GM23338 (cell line): ENCODE measurements at regions not wholly inside any gene's neighbourhood (a gene's known extent, or its start where the extent isn't known, plus 50 kb on each side); places are given as distances from the start of the nearest gene placed in this dataset.

Experiments used
- ATAC-seq: fragments of 200-7000 bp; cut with Tn5 transposase; 3 replicates; pipeline ENCODE4 v1.9.1; 2020
- DNase-seq: peaks from one replicate; pipeline ENCODE4 v3.0.0-alpha.2; 2015; ENCODE audit warnings: low spot score
- H2AFZ ChIP-seq: fragments of 200-600 bp; sonication (generic); 2 replicates; pipeline ENCODE4 v1.8.0; 2016; ENCODE audit warnings: antibody characterized with exemption, mild to moderate bottlenecking, moderate library complexity
- H3F3A ChIP-seq: fragments of 200-600 bp; sonication (generic); replicated peaks from 2 replicates; pipeline ENCODE4 v1.8.0; 2017; ENCODE audit warnings: antibody characterized with exemption, mixed run types, low read depth
- H3K27ac ChIP-seq: fragments of 200-600 bp; sonication (generic); 2 replicates; pipeline ENCODE4 v1.6.1; 2016; ENCODE audit warnings: low read depth
- H3K27me3 ChIP-seq: fragments of 200-600 bp; sonication (generic); 2 replicates; pipeline ENCODE4 v1.8.0; 2016; ENCODE audit warnings: mild to moderate bottlenecking, mixed run types, moderate library complexity; ENCODE audit not compliant: insufficient read depth
- H3K36me3 ChIP-seq: fragments of 200-600 bp; sonication (generic); 2 replicates; pipeline ENCODE4 v1.8.0; 2016; ENCODE audit warnings: mild to moderate bottlenecking; ENCODE audit not compliant: insufficient read depth
- H3K4me1 ChIP-seq: fragments of 200-600 bp; sonication (generic); 2 replicates; pipeline ENCODE4 v1.8.0; 2016; ENCODE audit warnings: mild to moderate bottlenecking, moderate library complexity; ENCODE audit not compliant: insufficient read depth
- H3K4me2 ChIP-seq: fragments of 200-600 bp; sonication (generic); 2 replicates; pipeline ENCODE4 v1.7.1; 2017; ENCODE audit warnings: mixed run types
- H3K4me3 ChIP-seq: fragments of 200-600 bp; sonication (generic); 2 replicates; pipeline ENCODE4 v1.6.1; 2016; ENCODE audit warnings: mixed run types
- H3K79me2 ChIP-seq: fragments of 200-600 bp; sonication (generic); replicated peaks from 2 replicates; pipeline ENCODE4 v1.8.0; 2017; ENCODE audit warnings: mild to moderate bottlenecking; ENCODE audit not compliant: insufficient read depth
- H3K9me2 ChIP-seq: fragments of 200-600 bp; sonication (generic); 2 replicates; pipeline ENCODE4 v1.8.0; 2017; ENCODE audit not compliant: insufficient read depth
- H4K20me1 ChIP-seq: fragments of 200-600 bp; sonication (generic); replicated peaks from 2 replicates; pipeline ENCODE4 v1.8.0; 2017; ENCODE audit warnings: mild to moderate bottlenecking; ENCODE audit not compliant: insufficient read depth
- H3K27ac Mint-ChIP-seq: 2 replicates; pipeline ENCODE4 v1.8.0; 2020; ENCODE audit warnings: inconsistent platforms, mild to moderate bottlenecking, moderate library complexity, mixed read lengths
- H3K27me3 Mint-ChIP-seq: 3 replicates; pipeline ENCODE4 v1.8.0; 2022; ENCODE audit warnings: low read depth, mild to moderate bottlenecking, moderate library complexity, mixed read lengths, inconsistent platforms; ENCODE audit not compliant: insufficient read depth, poor library complexity
- H3K36me3 Mint-ChIP-seq: 3 replicates; pipeline ENCODE4 v1.8.0; 2021; ENCODE audit warnings: low read depth, mild to moderate bottlenecking, inconsistent platforms, moderate library complexity, mixed read lengths
- H3K4me1 Mint-ChIP-seq: 3 replicates; pipeline ENCODE4 v1.8.0; 2020; ENCODE audit warnings: mild to moderate bottlenecking, inconsistent platforms, mixed read lengths
- H3K4me3 Mint-ChIP-seq: 3 replicates; pipeline ENCODE4 v1.8.0; 2021; ENCODE audit warnings: moderate library complexity, mild to moderate bottlenecking, inconsistent platforms, mixed read lengths
- H3K9me3 Mint-ChIP-seq: 3 replicates; pipeline ENCODE4 v1.8.0; 2020; ENCODE audit warnings: moderate library complexity, mild to moderate bottlenecking, inconsistent platforms, mixed read lengths
- CREB1 ChIP-seq: fragments of 250-450 bp; sonication (Bioruptor Pico); IDR thresholded peaks from 2 replicates; pipeline ENCODE4 v1.5.0; 2020; ENCODE audit warnings: low read depth, mild to moderate bottlenecking, moderate library complexity
- EZH2 ChIP-seq: fragments of 200-600 bp; sonication (generic); IDR thresholded peaks from one replicate; pipeline ENCODE4 v1.8.0; 2017; ENCODE audit warnings: antibody characterized with exemption, mild to moderate bottlenecking, low read depth; ENCODE audit not compliant: unreplicated experiment
- JUNB ChIP-seq: IDR thresholded peaks from one replicate; pipeline ENCODE4 v1.6.1; 2016; ENCODE audit warnings: antibody characterized with exemption; ENCODE audit not compliant: unreplicated experiment
- NANOG ChIP-seq: IDR thresholded peaks from 2 replicates; pipeline ENCODE4 v1.6.1; 2016; ENCODE audit warnings: antibody characterized with exemption, borderline replicate concordance
- POLR2AphosphoS5 ChIP-seq: IDR thresholded peaks from 2 replicates; pipeline ENCODE4 v1.6.1; 2016; ENCODE audit warnings: antibody characterized with exemption, low read depth
- ZNF114 ChIP-seq: fragments of 250-450 bp; sonication (Bioruptor Pico); IDR thresholded peaks from 2 replicates; pipeline ENCODE4 v1.5.0; 2020; ENCODE audit warnings: mild to moderate bottlenecking, moderate library complexity
- ZNF331 ChIP-seq: fragments of 250-450 bp; sonication (Bioruptor Pico); IDR thresholded peaks from 2 replicates; pipeline ENCODE4 v1.5.0; 2020; ENCODE audit warnings: low read depth, mild to moderate bottlenecking, moderate library complexity
- TF ChIP-seq, protein P1 (sequence below): IDR thresholded peaks from one replicate; pipeline ENCODE4 v1.6.1; 2018; ENCODE audit warnings: antibody characterized with exemption; ENCODE audit not compliant: unreplicated experiment
- TF ChIP-seq, protein P2 (sequence below): IDR thresholded peaks from 2 replicates; pipeline ENCODE4 v1.6.1; 2016; ENCODE audit warnings: antibody characterized with exemption
- TF ChIP-seq, protein P3 (sequence below): fragments of 250-450 bp; sonication (Bioruptor Pico); IDR thresholded peaks from 2 replicates; pipeline ENCODE4 v1.5.0; 2020; ENCODE audit warnings: mild to moderate bottlenecking, moderate library complexity

DNA sequence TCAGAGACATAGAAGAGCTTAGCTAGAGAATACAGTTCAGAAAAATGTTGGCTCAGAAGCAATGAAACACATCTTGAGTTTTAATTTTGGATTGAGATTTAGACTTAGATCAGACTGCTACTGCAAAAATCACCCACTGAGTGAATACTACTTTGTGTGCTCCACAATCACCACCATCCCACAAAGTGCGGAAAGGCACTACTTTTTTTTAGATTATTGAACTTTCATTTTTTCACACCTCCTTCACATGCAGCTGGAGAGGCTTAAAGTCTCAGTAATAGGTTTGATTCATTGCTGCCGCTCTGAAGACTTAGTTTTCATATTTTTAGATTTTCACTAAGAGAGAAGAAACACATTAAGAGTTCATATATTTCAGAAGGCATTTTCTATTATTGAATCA, 289.9 kb upstream of the PRR20A start:
- H3K27ac Mint-ChIP-seq, result no peak overlapping the region
- H3K36me3 ChIP-seq, result no peaks in the 10 kb centered on the region

DNA sequence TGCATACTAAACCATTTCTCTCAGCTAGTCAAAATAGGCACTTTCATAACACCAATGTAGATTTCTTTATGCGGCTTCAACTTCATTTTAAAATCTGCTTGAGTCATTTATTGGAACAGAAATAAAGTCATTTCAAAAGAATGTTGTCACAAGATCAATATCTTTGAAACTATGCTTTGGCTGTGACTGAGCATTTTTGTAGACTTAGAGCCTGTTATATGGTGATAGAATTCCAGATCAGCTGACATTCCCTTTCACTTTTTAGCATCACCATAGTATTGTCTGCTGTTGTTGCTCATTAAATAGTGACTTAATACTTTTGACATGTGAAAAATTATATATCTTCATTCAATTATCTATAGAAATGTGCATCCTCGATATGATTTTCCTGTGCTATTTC, 279.2 kb upstream of the PRR20A start:
- H3K36me3 ChIP-seq, result no peaks in the 10 kb centered on the region
- no peak overlapping the region for H3K4me3 Mint-ChIP-seq
- H3K27ac Mint-ChIP-seq, result no peak overlapping the region
- H3K4me3 ChIP-seq, result no peak overlapping the region
- H3K36me3 Mint-ChIP-seq, result no peaks in the 10 kb centered on the region
- H3K27ac ChIP-seq, result no peak overlapping the region
- no peaks in the 10 kb centered on the region for H3K4me1 ChIP-seq
- no peak overlapping the region for H3K4me2 ChIP-seq
- no peak overlapping the region for H2AFZ ChIP-seq
- H4K20me1 ChIP-seq, result no peaks in the 10 kb centered on the region
- DNase-seq (no peak), ATAC-seq (no peak)
- H3K27me3 ChIP-seq, result no peaks in the 10 kb centered on the region
- H3K9me3 Mint-ChIP-seq, result no peaks in the 10 kb centered on the region; the same call in 2 of the 3 replicates
- H3F3A ChIP-seq, result no peaks in the 10 kb centered on the region
- no peaks in the 10 kb centered on the region for H3K27me3 Mint-ChIP-seq
- H3K79me2 ChIP-seq, result no peaks in the 10 kb centered on the region
- TF ChIP-seq POLR2AphosphoS5 (no peak), JUNB (no peak), ZNF114 (CRISPR knock-in tag) (no peak), CREB1 (no peak), NANOG (no peak)
- TF ChIP-seq, protein P1, sequence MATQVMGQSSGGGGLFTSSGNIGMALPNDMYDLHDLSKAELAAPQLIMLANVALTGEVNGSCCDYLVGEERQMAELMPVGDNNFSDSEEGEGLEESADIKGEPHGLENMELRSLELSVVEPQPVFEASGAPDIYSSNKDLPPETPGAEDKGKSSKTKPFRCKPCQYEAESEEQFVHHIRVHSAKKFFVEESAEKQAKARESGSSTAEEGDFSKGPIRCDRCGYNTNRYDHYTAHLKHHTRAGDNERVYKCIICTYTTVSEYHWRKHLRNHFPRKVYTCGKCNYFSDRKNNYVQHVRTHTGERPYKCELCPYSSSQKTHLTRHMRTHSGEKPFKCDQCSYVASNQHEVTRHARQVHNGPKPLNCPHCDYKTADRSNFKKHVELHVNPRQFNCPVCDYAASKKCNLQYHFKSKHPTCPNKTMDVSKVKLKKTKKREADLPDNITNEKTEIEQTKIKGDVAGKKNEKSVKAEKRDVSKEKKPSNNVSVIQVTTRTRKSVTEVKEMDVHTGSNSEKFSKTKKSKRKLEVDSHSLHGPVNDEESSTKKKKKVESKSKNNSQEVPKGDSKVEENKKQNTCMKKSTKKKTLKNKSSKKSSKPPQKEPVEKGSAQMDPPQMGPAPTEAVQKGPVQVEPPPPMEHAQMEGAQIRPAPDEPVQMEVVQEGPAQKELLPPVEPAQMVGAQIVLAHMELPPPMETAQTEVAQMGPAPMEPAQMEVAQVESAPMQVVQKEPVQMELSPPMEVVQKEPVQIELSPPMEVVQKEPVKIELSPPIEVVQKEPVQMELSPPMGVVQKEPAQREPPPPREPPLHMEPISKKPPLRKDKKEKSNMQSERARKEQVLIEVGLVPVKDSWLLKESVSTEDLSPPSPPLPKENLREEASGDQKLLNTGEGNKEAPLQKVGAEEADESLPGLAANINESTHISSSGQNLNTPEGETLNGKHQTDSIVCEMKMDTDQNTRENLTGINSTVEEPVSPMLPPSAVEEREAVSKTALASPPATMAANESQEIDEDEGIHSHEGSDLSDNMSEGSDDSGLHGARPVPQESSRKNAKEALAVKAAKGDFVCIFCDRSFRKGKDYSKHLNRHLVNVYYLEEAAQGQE, result no peak
- TF ChIP-seq, protein P2, sequence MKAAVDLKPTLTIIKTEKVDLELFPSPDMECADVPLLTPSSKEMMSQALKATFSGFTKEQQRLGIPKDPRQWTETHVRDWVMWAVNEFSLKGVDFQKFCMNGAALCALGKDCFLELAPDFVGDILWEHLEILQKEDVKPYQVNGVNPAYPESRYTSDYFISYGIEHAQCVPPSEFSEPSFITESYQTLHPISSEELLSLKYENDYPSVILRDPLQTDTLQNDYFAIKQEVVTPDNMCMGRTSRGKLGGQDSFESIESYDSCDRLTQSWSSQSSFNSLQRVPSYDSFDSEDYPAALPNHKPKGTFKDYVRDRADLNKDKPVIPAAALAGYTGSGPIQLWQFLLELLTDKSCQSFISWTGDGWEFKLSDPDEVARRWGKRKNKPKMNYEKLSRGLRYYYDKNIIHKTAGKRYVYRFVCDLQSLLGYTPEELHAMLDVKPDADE, result no peak
- TF ChIP-seq, protein P3, sequence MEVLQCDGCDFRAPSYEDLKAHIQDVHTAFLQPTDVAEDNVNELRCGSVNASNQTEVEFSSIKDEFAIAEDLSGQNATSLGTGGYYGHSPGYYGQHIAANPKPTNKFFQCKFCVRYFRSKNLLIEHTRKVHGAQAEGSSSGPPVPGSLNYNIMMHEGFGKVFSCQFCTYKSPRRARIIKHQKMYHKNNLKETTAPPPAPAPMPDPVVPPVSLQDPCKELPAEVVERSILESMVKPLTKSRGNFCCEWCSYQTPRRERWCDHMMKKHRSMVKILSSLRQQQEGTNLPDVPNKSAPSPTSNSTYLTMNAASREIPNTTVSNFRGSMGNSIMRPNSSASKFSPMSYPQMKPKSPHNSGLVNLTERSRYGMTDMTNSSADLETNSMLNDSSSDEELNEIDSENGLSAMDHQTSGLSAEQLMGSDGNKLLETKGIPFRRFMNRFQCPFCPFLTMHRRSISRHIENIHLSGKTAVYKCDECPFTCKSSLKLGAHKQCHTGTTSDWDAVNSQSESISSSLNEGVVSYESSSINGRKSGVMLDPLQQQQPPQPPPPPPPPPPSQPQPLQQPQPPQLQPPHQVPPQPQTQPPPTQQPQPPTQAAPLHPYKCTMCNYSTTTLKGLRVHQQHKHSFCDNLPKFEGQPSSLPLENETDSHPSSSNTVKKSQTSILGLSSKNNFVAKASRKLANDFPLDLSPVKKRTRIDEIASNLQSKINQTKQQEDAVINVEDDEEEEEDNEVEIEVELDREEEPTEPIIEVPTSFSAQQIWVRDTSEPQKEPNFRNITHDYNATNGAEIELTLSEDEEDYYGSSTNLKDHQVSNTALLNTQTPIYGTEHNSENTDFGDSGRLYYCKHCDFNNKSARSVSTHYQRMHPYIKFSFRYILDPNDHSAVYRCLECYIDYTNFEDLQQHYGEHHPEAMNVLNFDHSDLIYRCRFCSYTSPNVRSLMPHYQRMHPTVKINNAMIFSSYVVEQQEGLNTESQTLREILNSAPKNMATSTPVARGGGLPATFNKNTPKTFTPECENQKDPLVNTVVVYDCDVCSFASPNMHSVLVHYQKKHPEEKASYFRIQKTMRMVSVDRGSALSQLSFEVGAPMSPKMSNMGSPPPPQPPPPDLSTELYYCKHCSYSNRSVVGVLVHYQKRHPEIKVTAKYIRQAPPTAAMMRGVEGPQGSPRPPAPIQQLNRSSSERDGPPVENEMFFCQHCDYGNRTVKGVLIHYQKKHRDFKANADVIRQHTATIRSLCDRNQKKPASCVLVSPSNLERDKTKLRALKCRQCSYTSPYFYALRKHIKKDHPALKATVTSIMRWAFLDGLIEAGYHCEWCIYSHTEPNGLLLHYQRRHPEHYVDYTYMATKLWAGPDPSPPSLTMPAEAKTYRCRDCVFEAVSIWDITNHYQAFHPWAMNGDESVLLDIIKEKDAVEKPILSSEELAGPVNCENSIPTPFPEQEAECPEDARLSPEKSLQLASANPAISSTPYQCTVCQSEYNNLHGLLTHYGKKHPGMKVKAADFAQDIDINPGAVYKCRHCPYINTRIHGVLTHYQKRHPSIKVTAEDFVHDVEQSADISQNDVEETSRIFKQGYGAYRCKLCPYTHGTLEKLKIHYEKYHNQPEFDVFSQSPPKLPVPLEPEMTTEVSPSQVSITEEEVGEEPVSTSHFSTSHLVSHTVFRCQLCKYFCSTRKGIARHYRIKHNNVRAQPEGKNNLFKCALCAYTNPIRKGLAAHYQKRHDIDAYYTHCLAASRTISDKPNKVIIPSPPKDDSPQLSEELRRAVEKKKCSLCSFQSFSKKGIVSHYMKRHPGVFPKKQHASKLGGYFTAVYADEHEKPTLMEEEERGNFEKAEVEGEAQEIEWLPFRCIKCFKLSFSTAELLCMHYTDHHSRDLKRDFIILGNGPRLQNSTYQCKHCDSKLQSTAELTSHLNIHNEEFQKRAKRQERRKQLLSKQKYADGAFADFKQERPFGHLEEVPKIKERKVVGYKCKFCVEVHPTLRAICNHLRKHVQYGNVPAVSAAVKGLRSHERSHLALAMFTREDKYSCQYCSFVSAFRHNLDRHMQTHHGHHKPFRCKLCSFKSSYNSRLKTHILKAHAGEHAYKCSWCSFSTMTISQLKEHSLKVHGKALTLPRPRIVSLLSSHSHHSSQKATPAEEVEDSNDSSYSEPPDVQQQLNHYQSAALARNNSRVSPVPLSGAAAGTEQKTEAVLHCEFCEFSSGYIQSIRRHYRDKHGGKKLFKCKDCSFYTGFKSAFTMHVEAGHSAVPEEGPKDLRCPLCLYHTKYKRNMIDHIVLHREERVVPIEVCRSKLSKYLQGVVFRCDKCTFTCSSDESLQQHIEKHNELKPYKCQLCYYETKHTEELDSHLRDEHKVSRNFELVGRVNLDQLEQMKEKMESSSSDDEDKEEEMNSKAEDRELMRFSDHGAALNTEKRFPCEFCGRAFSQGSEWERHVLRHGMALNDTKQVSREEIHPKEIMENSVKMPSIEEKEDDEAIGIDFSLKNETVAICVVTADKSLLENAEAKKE (CRISPR knock-in tag), result no peak
- no peaks in the 10 kb centered on the region for H3K9me2 ChIP-seq
- no peaks in the 10 kb centered on the region; the same call in 2 of the 3 replicates for H3K4me1 Mint-ChIP-seq

More for the DNA sequence above, 289.9 kb upstream of the PRR20A start:
- no peaks in the 10 kb centered on the region for H3K9me3 Mint-ChIP-seq
- Histone ChIP-seq H3K27me3 (no peaks in the 10 kb centered on the region), H3K79me2 (no peaks in the 10 kb centered on the region), H3K27ac (no peak overlapping the region), H3K9me2 (no peaks in the 10 kb centered on the region), H3K4me1 (no peaks in the 10 kb centered on the region), H2AFZ (no peak overlapping the region), H3F3A (no peaks in the 10 kb centered on the region), H3K4me3 (no peak overlapping the region), H3K4me2 (no peak overlapping the region), H4K20me1 (no peaks in the 10 kb centered on the region)
- H3K36me3 Mint-ChIP-seq, result no peaks in the 10 kb centered on the region
- ATAC-seq (no peak), DNase-seq (no peak)
- H3K27me3 Mint-ChIP-seq, result no peaks in the 10 kb centered on the region
- TF ChIP-seq ZNF114 (CRISPR knock-in tag) (no peak), EZH2 (no peak), ZNF331 (no peak)
- no peak overlapping the region for H3K4me3 Mint-ChIP-seq
- H3K4me1 Mint-ChIP-seq, result no peaks in the 10 kb centered on the region
